A673 (cell line): ENCODE measurements at regions not wholly inside any gene's neighbourhood (a gene's known extent, or its start where the extent isn't known, plus 50 kb on each side); places are given as distances from the start of the nearest gene placed in this dataset.

Source experiments
- CTCF ChIP-seq: fragments of 300-800, 200-600 bp; sonication (generic); conservative IDR thresholded peaks from 2 replicates; pipeline ENCODE4 v1.5.1; 2017; ENCODE audit warnings: low read depth, mild to moderate bottlenecking, antibody characterized with exemption, low read length, moderate library complexity, mixed read lengths
- EZH2 ChIP-seq: fragments of 200-600 bp; sonication (generic); IDR thresholded peaks from 2 replicates; pipeline ENCODE4 v1.6.1; 2017; ENCODE audit warnings: borderline replicate concordance, low read depth, mild to moderate bottlenecking, mixed read lengths, antibody characterized with exemption, low read length; ENCODE audit not compliant: poor library complexity, severe bottlenecking

GRCh38 chr17:65438173-65438572 lies 123.3 kb downstream of the AXIN2 start:
- TF ChIP-seq CTCF (no peak), EZH2 (no peak)
